Stimulated activated CD4-positive, alpha-beta T cell treated with anti-CD3 and anti-CD28 coated beads, Interleukin-2, amount 100 ng/mL, for 4 hours (primary cell): ENCODE measurements at regions not wholly inside any gene's neighbourhood (a gene's known extent, or its start where the extent isn't known, plus 50 kb on each side); places are given as distances from the start of the nearest gene placed in this dataset.
A peak's percentile ranks its signal among the peaks of the same experiment; 100 is the strongest.
"Not testable (repeated sequence)": the region's sequence is repeated elsewhere in the genome, so short reads cannot be mapped to it uniquely, and the experiment has no call there.

Experiments used
- DNase-seq: peaks from one replicate; pipeline ENCODE4 v3.0.0-alpha.2; 2020; ENCODE audit warnings: low read depth

- no peak for DNase-seq
Measured at GRCh38 chr3:177358091-177358976, 161.1 kb upstream of the TBL1XR1 start.

- DNase-seq: peak; percentile 28
Measured at GRCh38 chr3:177358977-177359592, 161.8 kb upstream of the TBL1XR1 start.

GRCh38 chr3:177359593-177360357 lies 162.5 kb upstream of the TBL1XR1 start:
- DNase-seq: peak; percentile 92

GRCh38 chr3:177361081-177361938 lies 164.0 kb upstream of the TBL1XR1 start:
- DNase-seq: no peak

- DNase-seq: no peak
Measured at GRCh38 chr3:177362626-177363025, 165.3 kb upstream of the TBL1XR1 start.

GRCh38 chr3:177364236-177364635 lies 167.0 kb upstream of the TBL1XR1 start:
- DNase-seq: no peak

- not testable (repeated sequence) for DNase-seq
Measured at GRCh38 chr3:177365294-177365693, 168.0 kb upstream of the TBL1XR1 start.

- DNase-seq: no peak
Measured at GRCh38 chr3:177367788-177368187, 170.5 kb upstream of the TBL1XR1 start.

- DNase-seq: no peak
Measured at GRCh38 chr3:177370246-177370822, 173.1 kb upstream of the TBL1XR1 start.

- no peak for DNase-seq
Measured at GRCh38 chr3:177371146-177371545, 173.9 kb upstream of the TBL1XR1 start.

- no peak for DNase-seq
Measured at GRCh38 chr3:177371888-177372287, 174.6 kb upstream of the TBL1XR1 start.

- DNase-seq: no peak
Measured at GRCh38 chr3:177374323-177374722, 177.0 kb upstream of the TBL1XR1 start.

GRCh38 chr3:177375316-177375715 lies 178.0 kb upstream of the TBL1XR1 start:
- no peak for DNase-seq

GRCh38 chr3:177377166-177377565 lies 179.9 kb upstream of the TBL1XR1 start:
- DNase-seq: no peak

- no peak for DNase-seq
Measured at GRCh38 chr3:177378168-177378567, 180.9 kb upstream of the TBL1XR1 start.

- DNase-seq: no peak
Measured at GRCh38 chr3:177379045-177379444, 181.8 kb upstream of the TBL1XR1 start.

GRCh38 chr3:177381070-177381469 lies 183.8 kb upstream of the TBL1XR1 start:
- no peak for DNase-seq

- DNase-seq: no peak
Measured at GRCh38 chr3:177382944-177383343, 185.7 kb upstream of the TBL1XR1 start.

GRCh38 chr3:177385186-177385585 lies 187.9 kb upstream of the TBL1XR1 start:
- DNase-seq: no peak

GRCh38 chr3:177385831-177386301 lies 188.6 kb upstream of the TBL1XR1 start:
- no peak for DNase-seq

GRCh38 chr3:177388209-177388608 lies 190.9 kb upstream of the TBL1XR1 start:
- no peak for DNase-seq
